GM19239 (cell line): ENCODE measurements at regions not wholly inside any gene's neighbourhood (a gene's known extent, or its start where the extent isn't known, plus 50 kb on each side); places are given as distances from the start of the nearest gene placed in this dataset.

Experiments
- DNase-seq: peaks from one replicate; pipeline ENCODE4 v3.0.0; 2011; ENCODE audit warnings: low spot score; ENCODE audit not compliant: insufficient read length
- FAIRE-seq: peaks from 2 replicates; lab custom pipeline; 2011; peaks lifted over from hg19 to GRCh38; lab: Jason Lieb, UNC

DNA sequence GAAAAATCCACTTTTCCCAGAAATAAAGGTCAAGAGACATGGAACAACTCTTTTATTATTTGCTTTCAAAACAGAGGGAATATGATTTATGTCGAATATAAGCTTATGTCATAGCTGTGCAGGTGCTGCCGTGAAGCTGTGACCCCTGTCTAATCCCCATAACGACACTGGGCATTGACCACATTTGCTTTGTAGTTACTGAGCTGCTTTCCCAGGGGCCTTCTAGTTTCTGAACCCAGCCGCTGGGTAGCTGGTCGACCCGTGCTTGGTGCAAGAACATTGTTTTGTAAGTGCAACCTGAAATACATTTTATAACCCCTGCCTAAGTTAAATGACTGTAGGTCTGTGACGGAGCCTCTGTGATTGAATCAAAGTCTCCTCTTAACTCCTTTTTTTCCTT is 144.9 kb upstream of the HDAC9 start:
- DNase-seq: no peak
- no peak for FAIRE-seq

GRCh38 chr7:18352339-18353255 is 143.0 kb upstream of the HDAC9 start:
- FAIRE-seq (peak; percentile 95), DNase-seq (no peak)

DNA sequence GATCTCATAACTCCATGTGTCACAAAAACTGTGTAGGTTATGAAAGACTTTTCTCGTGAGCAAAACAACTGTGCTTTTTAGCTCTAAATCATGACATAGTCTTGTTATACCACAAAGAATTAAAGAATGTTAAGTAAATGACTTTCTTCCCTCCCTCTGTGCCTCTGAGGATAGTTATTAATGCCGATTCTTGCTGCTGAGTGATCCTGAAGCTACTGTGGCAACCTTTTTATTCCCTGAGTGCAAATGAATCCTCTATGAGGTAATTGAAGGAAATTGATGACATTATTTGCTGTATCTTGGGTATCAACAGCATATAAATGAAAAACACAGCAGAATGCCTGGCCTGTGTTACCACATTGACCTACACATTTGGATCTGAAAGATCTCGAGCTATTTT is 142.2 kb upstream of the HDAC9 start:
- no peak for FAIRE-seq
- no peak for DNase-seq

- DNase-seq (no peak), FAIRE-seq (peak; percentile 40)
Observed at GRCh38 chr7:18354108-18355085, 141.2 kb upstream of the HDAC9 start.

GRCh38 chr7:18356191-18356645 is 139.3 kb upstream of the HDAC9 start:
- DNase-seq (peak; percentile 13), FAIRE-seq (peak; percentile 44)

DNA sequence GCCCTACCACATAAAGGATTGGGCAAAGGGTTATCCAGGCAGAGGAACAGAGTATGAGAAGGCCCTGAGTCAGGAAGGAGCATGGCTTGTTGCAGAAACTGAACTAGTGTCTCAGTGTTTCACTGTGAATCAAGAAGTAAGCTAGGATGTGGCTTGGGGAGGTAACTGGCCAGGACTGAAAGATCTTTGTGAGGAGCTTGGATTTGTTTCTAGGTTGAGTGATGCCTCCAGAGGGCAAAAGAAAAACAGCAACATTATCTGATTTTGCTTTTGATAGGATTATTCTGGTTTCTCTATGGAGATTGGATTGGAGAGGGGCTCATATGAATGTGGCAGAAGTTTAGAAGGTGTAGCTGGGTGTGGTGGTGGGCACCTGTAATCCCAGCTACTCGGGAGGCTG is 137.9 kb upstream of the HDAC9 start:
- FAIRE-seq (peak; percentile 23), DNase-seq (no peak)

- DNase-seq: no peak
Observed at GRCh38 chr7:18361756-18362155, 133.8 kb upstream of the HDAC9 start.

GRCh38 chr7:18363751-18364380 is 131.7 kb upstream of the HDAC9 start:
- FAIRE-seq (no peak), DNase-seq (no peak)

More at GRCh38 chr7:18361756-18362155, 133.8 kb upstream of the HDAC9 start:
- FAIRE-seq: no peak

DNA sequence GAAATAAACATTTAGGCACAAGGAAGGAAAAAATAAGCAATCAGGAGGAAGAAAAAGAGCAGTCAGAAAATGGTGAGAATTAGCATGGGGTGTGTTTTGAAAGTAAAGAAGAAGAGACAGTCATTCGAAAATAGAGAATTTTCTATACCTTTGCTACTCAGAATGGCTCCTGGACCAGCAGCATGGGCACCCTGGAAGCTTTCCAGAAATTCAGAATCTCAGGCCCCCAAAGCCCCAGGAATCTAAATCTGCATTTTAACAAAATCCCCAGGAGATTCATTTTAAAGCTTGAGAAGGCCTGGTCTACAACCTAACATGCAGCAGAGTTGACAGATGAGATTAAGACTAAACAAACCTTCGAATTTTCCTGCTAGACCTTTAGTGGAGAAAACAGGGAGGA is 131.2 kb upstream of the HDAC9 start:
- no peak for DNase-seq
- no peak for FAIRE-seq

DNA sequence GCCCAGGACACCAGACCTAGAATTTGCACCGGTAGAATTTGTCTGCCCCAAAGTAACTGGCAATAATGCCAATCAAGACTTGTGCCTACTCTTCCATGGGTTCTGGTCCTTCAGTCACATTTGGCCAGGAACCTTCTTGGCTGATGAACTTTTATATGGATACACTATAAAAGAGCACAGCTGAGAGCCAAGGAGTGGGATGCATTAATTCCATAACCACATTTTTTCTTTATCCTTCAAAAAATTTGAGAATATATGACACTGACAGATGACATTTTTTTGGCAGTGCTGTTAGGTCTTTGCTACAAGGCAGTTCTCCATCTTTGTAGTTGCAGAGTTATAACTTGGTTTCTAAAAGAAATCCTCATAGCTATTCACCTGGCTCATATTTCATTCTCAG is 129.2 kb upstream of the HDAC9 start:
- FAIRE-seq (no peak), DNase-seq (no peak)

- DNase-seq (no peak), FAIRE-seq (no peak)
Observed at GRCh38 chr7:18369011-18369410, 126.5 kb upstream of the HDAC9 start.

GRCh38 chr7:18370633-18371032 is 124.9 kb upstream of the HDAC9 start:
- DNase-seq (no peak), FAIRE-seq (no peak)

- FAIRE-seq: no peak
- DNase-seq: no peak
Observed at GRCh38 chr7:18378989-18379605, 116.5 kb upstream of the HDAC9 start.

DNA sequence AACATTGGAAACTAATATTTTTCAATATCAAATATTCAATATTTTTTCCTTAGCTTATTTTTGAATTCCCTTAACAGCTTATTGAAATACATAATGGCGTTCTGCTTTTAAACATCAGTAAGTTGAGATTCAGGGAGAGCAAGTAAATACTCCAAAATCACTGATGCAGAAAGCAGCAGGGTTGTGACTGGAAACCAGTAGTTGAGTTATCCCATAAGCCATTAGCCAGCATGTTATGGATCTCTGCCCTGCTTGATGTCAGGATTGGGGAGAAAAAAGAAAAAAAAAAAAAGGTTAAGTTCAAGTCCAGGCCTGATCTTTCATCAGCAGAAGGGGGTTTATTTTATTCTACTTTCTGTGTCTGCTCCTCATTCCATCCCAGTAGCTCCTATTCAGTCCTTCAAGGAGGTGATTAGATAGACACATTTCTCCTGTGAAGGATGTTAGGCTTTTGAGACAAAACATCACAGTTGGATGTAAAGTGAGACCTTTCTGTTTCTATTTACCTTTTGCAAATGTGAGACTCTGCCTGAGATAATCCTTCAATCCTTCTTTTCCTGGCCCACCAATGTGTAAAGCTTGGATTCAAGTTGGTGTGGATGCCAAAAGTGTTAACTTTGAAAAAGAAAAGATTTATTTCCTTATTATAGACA is 110.9 kb upstream of the HDAC9 start:
- DNase-seq (no peak), FAIRE-seq (no peak)

DNA sequence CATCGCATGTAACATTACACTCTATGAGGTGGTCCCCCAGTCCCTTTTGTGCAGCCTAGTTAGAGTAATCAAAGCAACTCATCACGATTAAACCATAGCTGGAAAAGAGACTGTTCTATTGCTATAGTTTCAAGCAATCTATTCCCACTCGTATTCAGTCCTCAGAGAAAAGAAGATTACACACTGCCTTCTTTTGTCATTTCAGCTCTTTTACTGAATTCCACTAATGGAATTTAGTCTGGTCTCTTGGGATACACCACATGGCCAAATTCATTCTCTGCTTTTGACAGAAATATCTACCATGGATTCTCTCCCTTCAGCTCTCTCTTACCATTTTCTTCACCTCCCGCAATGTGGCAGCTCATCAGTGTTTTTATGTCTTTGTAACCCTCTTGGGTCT is 108.9 kb upstream of the HDAC9 start:
- no peak for DNase-seq
- FAIRE-seq: no peak

- FAIRE-seq: no peak
- no peak for DNase-seq
Observed at GRCh38 chr7:18387191-18387735, 108.3 kb upstream of the HDAC9 start.

DNA sequence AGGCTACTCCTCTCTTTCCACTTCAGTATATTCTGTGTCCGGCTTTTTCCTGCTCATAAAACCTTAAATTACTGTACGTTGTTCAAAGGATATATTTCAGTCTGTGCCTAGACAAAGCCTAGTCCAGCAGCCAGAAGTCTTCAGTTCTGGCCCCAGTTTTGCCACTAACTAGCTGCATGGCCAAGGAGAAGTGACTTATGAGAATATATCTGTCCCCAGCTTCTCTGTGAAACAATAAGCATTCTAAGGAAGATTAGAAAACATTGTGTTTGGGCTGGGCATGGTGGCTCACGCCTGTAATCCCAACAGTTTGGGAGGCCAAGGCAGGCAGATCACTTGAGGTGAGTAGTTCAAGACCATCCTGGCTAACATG is 105.0 kb upstream of the HDAC9 start:
- no peak for FAIRE-seq
- no peak for DNase-seq

DNA sequence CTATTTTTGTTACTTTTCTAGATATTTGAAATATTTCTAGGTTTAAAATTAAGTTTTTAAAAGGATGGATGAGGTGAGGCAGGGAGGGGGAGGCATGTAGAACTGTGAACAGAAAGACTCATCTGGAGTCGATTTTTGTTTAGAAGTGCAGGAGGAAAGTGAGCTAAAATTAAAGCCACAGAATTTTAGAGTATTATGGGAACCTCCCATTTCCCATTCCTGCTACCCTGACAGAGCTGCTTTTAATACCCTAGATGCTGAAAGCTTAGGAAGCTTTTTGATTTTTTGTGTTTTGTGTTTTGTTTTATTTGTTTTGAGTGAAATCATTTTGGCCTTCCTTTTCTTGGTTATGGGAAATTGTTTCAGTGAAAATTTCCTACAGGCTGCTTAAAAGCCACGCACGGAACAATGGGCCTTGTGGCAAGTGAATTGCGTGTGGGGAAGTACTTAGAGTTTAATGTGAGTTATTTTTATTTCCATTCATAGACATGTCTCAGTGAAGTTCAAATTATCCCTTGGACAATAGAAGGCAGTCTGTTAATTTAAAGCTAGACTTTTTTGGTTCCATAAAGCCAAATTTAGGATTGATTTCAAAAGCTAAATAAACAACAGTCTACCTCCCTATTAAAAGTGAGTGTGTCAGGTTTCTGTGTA is 102.0 kb upstream of the HDAC9 start:
- DNase-seq (no peak), FAIRE-seq (no peak)

- DNase-seq: no peak
- no peak for FAIRE-seq
Observed at GRCh38 chr7:18395868-18396267, 99.7 kb upstream of the HDAC9 start.
